ENCODE measurements at regions not wholly inside any gene's neighbourhood (a gene's known extent, or its start where the extent isn't known, plus 50 kb on each side); places are given as distances from the start of the nearest gene placed in this dataset.

DNA sequence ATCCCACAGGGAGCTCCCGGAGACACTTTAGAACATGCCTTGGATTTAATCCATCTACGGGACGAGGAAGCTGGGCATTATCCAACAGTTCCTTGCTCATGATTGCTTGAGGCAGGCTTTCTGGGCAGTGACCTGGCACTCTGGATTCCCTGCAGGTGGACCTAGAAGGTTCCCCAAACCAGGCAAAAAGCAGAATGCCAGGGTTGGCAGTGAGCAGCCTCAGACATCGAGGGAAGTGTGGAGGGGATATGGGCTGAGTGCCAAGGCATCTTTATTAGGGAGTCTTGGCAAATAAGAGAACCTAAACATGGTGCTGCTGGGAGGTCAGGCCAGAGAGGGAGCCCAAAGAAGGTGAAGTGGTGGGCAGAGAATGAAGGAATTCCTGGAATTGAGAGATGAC, 158.5 kb downstream of the CD83 start:
- H3K4me3 ChIP-seq: no peak overlapping the region
- intact Hi-C loops (cut with DNase I): no loop called here
- no peak for DNase-seq
- WGBS, 3 donors: 14 to 20% (median 16%) methylated on average over 4 of the region's 4 CpGs
- no peaks in the 10 kb centered on the region for H3K36me3 ChIP-seq (ENCODE audit: insufficient read depth in 1 of 2, low read depth in 1 of 2)
- ATAC-seq: no peak
- peaks cover 5% of the 10 kb centered on the region for H3K9me3 ChIP-seq
- H3K4me1 ChIP-seq: peaks cover 5% of the 10 kb centered on the region
- H3K27me3 ChIP-seq (ENCODE audit: insufficient read depth in 3 of 3, low read length in 2 of 3): no peaks in the 10 kb centered on the region
- TF ChIP-seq, protein P1, sequence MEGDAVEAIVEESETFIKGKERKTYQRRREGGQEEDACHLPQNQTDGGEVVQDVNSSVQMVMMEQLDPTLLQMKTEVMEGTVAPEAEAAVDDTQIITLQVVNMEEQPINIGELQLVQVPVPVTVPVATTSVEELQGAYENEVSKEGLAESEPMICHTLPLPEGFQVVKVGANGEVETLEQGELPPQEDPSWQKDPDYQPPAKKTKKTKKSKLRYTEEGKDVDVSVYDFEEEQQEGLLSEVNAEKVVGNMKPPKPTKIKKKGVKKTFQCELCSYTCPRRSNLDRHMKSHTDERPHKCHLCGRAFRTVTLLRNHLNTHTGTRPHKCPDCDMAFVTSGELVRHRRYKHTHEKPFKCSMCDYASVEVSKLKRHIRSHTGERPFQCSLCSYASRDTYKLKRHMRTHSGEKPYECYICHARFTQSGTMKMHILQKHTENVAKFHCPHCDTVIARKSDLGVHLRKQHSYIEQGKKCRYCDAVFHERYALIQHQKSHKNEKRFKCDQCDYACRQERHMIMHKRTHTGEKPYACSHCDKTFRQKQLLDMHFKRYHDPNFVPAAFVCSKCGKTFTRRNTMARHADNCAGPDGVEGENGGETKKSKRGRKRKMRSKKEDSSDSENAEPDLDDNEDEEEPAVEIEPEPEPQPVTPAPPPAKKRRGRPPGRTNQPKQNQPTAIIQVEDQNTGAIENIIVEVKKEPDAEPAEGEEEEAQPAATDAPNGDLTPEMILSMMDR (IDR thresholded peaks at IDR 0.05): no peak
- H3K27ac ChIP-seq: no peak overlapping the region

DNA sequence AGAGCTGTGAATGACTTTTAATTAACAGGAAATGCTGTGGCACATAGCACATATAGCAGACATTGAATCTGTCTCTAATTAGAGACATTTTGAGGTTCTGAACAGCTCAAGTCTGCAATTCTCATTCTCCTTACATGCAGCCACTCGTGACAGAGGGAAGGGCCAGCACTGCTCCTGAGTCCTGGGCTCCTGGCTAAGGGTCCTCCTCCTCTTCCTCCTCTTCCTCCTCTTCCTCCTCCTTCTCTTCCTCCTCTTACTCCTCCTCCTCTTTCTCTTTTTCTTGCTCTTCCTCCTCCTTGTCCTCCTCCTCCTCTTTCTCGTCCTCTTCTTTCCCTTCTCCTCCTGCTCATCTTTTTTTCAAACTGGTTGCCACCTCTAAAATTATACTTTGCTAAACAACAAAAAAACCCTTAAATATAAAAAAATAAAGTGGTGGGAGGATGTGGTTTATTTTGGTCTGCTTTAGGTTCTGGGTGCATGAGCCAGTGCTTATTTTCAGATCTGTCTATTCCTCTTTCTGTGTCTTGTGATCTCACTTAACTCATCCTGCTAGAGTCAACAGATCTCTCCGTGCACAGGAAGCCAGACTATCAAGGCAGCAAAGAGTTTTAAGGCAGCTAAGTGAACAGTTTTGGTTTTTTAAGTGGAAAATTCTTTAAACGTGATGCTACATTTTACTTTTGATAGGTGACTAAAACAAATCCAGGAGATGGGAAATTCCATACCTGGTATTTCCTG, 159.3 kb downstream of the CD83 start:
- Histone ChIP-seq H3K36me3 (ENCODE audit: insufficient read depth in 1 of 2, low read depth in 1 of 2) (no peaks in the 10 kb centered on the region), H3K27ac (no peak overlapping the region), H3K27me3 (ENCODE audit: insufficient read depth in 3 of 3, low read length in 2 of 3) (no peaks in the 10 kb centered on the region), H3K9me3 (peaks cover 5% of the 10 kb centered on the region), H3K4me1 (peaks cover 5% of the 10 kb centered on the region), H3K4me3 (no peak overlapping the region)
- TF ChIP-seq, protein P1 (IDR thresholded peaks at IDR 0.05): no peak
- WGBS, 3 donors: 72 to 85% (median 84%) methylated on average over 4 of the region's 4 CpGs
- intact Hi-C loops (cut with DNase I): no loop called here
- no peak for DNase-seq
- no peak for ATAC-seq

DNA sequence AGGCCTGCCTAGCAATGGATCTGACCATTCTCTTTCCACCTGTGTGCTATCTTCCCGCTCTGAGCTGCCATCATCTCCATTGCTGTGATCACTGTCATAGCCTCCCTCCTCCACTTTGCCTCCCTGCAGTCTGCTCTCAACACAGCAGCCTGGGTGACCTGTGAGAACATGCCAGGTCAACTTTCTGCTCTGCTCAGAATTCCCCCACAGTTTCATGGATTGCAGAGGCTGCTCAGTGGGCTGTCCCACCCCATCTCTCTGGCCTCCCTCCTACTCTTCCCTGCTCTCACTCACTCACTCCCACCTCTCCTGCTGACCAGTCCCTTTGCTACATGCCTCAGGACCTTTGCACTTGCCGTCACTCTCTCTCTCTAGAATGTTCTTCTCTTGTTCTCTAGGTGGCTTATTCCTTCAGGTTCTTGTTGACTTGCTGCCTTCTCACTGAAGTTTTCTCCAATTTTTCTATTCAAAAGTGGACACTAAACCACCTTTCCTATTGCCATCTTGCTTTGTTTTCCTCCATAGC, 159.9 kb downstream of the CD83 start:
- TF ChIP-seq, protein P1 (IDR thresholded peaks at IDR 0.05): no peak
- Histone ChIP-seq H3K4me1 (peaks cover 5% of the 10 kb centered on the region), H3K9me3 (peaks cover 5% of the 10 kb centered on the region), H3K4me3 (no peak overlapping the region), H3K27me3 (ENCODE audit: insufficient read depth in 3 of 3, low read length in 2 of 3) (peaks cover 0 to 2% (median 0%) of the 10 kb centered on the region in 3 donors), H3K27ac (no peak overlapping the region), H3K36me3 (ENCODE audit: insufficient read depth in 1 of 2, low read depth in 1 of 2) (no peaks in the 10 kb centered on the region)
- intact Hi-C loops (cut with DNase I): no loop called here
- WGBS, 3 donors: 96 to 100% (median 99%) methylated on average over 2 of the region's 2 CpGs
- DNase-seq (no peak), ATAC-seq (no peak)

DNA sequence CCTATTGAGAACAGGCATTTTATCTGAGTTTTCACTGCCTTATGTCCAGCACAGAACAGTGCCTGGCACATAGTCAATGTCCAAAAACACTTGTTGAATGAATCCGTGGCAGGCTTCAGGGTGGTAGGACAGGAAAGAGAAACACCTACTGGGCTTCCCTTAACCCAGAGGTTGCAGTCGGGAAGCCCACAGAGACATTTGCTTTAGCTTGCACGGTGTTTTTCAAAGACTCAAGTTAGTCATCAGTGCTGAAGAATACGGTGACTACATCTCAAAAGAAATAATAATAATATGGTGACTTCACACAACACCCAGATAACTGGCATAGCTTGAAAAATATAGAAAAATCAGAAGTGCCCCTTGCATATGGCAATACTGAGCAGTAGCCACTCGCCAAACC, 160.4 kb downstream of the CD83 start:
- intact Hi-C loops (cut with DNase I): no loop called here
- H3K27ac ChIP-seq: no peak overlapping the region
- 88 to 93% (median 90%) methylated on average over 5 of the region's 5 CpGs for WGBS, 3 donors
- no peaks in the 10 kb centered on the region for H3K36me3 ChIP-seq (ENCODE audit: insufficient read depth in 1 of 2, low read depth in 1 of 2)
- TF ChIP-seq, protein P1 (IDR thresholded peaks at IDR 0.05): no peak
- H3K9me3 ChIP-seq: peaks cover 5% of the 10 kb centered on the region
- DNase-seq (no peak), ATAC-seq (no peak)
- H3K4me3 ChIP-seq: no peak overlapping the region
- H3K4me1 ChIP-seq: peaks cover 5% of the 10 kb centered on the region
- H3K27me3 ChIP-seq (ENCODE audit: insufficient read depth in 3 of 3, low read length in 2 of 3): peaks cover 0 to 2% (median 0%) of the 10 kb centered on the region in 3 donors
